Epithelial cell of esophagus (primary cell): ENCODE measurements at regions not wholly inside any gene's neighbourhood (a gene's known extent, or its start where the extent isn't known, plus 50 kb on each side); places are given as distances from the start of the nearest gene placed in this dataset.

ENCODE experiments used
- DNase-seq: peaks from one replicate; pipeline ENCODE4 v3.0.0; 2010; ENCODE audit warnings: low read depth
- H3K4me3 ChIP-seq: 2 replicates; pipeline ENCODE4 v1.5.1; 2011; ENCODE audit warnings: mild to moderate bottlenecking, low read length, control low read depth
- TF ChIP-seq, protein P1 (sequence below): IDR thresholded peaks from 2 replicates; pipeline ENCODE4 v1.5.1; 2011; ENCODE audit warnings: low read depth, mild to moderate bottlenecking, low read length, control low read depth, inconsistent platforms; ENCODE audit not compliant: insufficient read depth; ENCODE audit errors: missing control alignments

GRCh38 chrX:38919202-38919601 lies 117.9 kb downstream of the MID1IP1 start:
- TF ChIP-seq, protein P1, sequence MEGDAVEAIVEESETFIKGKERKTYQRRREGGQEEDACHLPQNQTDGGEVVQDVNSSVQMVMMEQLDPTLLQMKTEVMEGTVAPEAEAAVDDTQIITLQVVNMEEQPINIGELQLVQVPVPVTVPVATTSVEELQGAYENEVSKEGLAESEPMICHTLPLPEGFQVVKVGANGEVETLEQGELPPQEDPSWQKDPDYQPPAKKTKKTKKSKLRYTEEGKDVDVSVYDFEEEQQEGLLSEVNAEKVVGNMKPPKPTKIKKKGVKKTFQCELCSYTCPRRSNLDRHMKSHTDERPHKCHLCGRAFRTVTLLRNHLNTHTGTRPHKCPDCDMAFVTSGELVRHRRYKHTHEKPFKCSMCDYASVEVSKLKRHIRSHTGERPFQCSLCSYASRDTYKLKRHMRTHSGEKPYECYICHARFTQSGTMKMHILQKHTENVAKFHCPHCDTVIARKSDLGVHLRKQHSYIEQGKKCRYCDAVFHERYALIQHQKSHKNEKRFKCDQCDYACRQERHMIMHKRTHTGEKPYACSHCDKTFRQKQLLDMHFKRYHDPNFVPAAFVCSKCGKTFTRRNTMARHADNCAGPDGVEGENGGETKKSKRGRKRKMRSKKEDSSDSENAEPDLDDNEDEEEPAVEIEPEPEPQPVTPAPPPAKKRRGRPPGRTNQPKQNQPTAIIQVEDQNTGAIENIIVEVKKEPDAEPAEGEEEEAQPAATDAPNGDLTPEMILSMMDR = no peak
- DNase-seq = no peak
- no peak overlapping the region for H3K4me3 ChIP-seq

DNA sequence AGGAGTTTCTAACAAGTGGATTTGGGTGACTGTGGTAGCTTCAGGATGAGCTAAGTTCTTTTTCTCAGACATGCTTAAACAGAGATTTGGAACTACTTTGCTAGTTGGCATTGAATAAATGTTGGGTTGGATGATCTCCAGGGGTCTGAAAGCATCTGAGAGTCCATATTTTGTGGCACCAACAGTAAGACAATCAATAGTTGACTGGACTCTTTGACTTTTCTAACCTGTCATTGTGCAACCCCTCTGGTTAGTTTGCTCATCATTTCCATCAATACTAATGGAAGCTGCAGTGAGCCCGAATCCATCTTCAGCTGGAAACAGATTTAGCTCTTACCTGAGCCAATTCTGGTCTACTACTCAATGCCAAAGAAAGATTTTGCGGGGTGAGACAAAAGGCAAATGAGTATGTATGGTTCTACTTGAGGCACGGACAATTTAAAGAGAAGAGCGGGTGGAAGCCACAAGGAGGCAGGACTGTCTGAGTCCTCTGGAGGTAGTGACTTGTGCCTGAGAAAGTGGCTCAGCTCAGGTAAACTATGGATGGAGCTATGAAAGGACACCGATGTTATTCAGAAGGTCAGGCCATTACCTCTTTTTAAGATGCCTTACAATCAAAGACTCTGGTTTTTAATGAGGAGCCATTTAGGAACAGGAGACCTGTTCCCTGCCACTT lies 118.7 kb downstream of the MID1IP1 start:
- H3K4me3 ChIP-seq = no peak overlapping the region
- TF ChIP-seq, protein P1 = no peak
- DNase-seq = no peak

GRCh38 chrX:38923451-38923969 lies 122.3 kb downstream of the MID1IP1 start:
- no peak for DNase-seq
- TF ChIP-seq, protein P1 = no peak
- no peak overlapping the region for H3K4me3 ChIP-seq

GRCh38 chrX:38927592-38927991 lies 126.3 kb downstream of the MID1IP1 start:
- TF ChIP-seq, protein P1 = no peak
- DNase-seq = no peak
- no peak overlapping the region for H3K4me3 ChIP-seq

GRCh38 chrX:38929966-38930421 lies 128.7 kb downstream of the MID1IP1 start:
- peak; percentile 60 for DNase-seq
- TF ChIP-seq, protein P1 = no peak
- no peak overlapping the region for H3K4me3 ChIP-seq

DNA sequence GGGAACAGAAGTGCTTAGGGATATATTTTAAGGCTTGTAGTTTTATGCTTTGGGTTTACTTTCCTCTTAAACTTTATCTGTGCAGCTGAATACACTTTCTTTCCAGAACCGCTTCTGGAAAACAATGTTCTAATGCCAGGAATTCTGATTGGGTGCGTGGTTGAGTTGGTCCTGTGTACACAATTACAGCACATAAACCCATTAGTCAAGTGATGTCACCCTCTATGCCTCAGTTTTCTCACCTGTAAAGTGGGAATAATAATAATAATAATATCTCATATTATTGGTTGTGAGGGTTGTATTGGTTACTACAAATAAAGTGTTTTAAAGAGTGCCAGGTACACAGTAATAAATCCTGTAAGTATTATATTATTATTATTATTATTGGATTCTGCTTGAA lies 129.2 kb downstream of the MID1IP1 start:
- TF ChIP-seq, protein P1 = no peak
- no peak for DNase-seq

GRCh38 chrX:38935561-38935960 lies 134.3 kb downstream of the MID1IP1 start:
- no peak overlapping the region for H3K4me3 ChIP-seq
- TF ChIP-seq, protein P1 = no peak
- no peak for DNase-seq

More for the DNA sequence above, 129.2 kb downstream of the MID1IP1 start:
- H3K4me3 ChIP-seq = no peak overlapping the region
